HCT116 (cell line): ENCODE measurements at regions not wholly inside any gene's neighbourhood (a gene's known extent, or its start where the extent isn't known, plus 50 kb on each side); places are given as distances from the start of the nearest gene placed in this dataset.

Experiments
- ATAC-seq: fragments of 200-7000 bp; cut with Tn5 transposase; 2 replicates; pipeline ENCODE4 v1.9.1; 2020; ENCODE audit warnings: mild to moderate bottlenecking, moderate library complexity
- BruUV-seq: library from RNA; stranded (reverse); fragments of 400-500 nt; replicated peaks from 2 replicates; lab custom pipeline; 2021; lab: Mats Ljungman, UMichigan
- CTCF ChIA-PET: fragments of 300-600 bp; sonication (Branson Sonifier 250); formaldehyde crosslinking; loops from one replicate; lab custom pipeline; 2021; ENCODE audit warnings: antibody characterized with exemption; lab: Charles Lee
- POLR2A ChIA-PET: fragments of 300-600, 350-600 bp; sonication (Branson Sonifier 250); formaldehyde crosslinking; loops from one replicate; lab custom pipeline; 2021; ENCODE audit warnings: antibody characterized with exemption; lab: Charles Lee
- RAD21 ChIA-PET, 2 experiments: fragments of 300-600 bp; sonication (Branson Sonifier 250); formaldehyde crosslinking; loops; one replicate each; lab custom pipeline; 2023; ENCODE audit warnings: low total read pairs in 2 of 2; ENCODE audit not compliant: uncharacterized antibody in 2 of 2, unreplicated experiment in 2 of 2, low non-redundant PET in 1 of 2; lab: Charles Lee
- DNase-seq: peaks from one replicate; pipeline ENCODE4 v3.0.0-alpha.2; 2010; ENCODE audit warnings: low read depth, low spot score
- H2AFZ ChIP-seq: fragments of 200-600 bp; shearing (Covaris generic), sonication (generic); 2 replicates; pipeline ENCODE4 v1.6.1; 2017; ENCODE audit warnings: low read depth, mixed run types, mixed read lengths, antibody characterized with exemption, low read length; ENCODE audit not compliant: poor library complexity, severe bottlenecking
- H3K27ac ChIP-seq: 2 replicates; pipeline ENCODE4 v1.5.1; 2012; ENCODE audit warnings: low read depth, low read length
- H3K27me3 ChIP-seq: fragments of 200-600 bp; sonication (generic); 2 replicates; pipeline ENCODE4 v1.6.1; 2016; ENCODE audit warnings: mixed run types, low read length, mixed read lengths; ENCODE audit not compliant: insufficient read depth
- H3K36me3 ChIP-seq, 2 experiments: fragments of 200-500 bp in 1 of 2; fragments of 200-600 bp in 1 of 2; sonication (Bioruptor generic) in 1 of 2; sonication (generic) in 1 of 2; 2 replicates each; pipeline versions ENCODE4 v1.5.1 to v1.6.1; 2014 to 2016; ENCODE audit warnings: low read length in 2 of 2, inconsistent platforms in 1 of 2, mixed read lengths in 1 of 2, mixed run types in 1 of 2; ENCODE audit not compliant: insufficient read depth in 2 of 2, control insufficient read depth in 1 of 2
- H3K4me1 ChIP-seq, 2 experiments: fragments of 200-600 bp in 1 of 2; sonication (generic) in 1 of 2; 2 replicates each; pipeline versions ENCODE4 v1.5.1 to v1.6.1; 2012 to 2017; ENCODE audit warnings: low read length in 2 of 2, inconsistent platforms in 1 of 2, mild to moderate bottlenecking in 1 of 2, mixed read lengths in 1 of 2, mixed run types in 1 of 2, moderate library complexity in 1 of 2; ENCODE audit not compliant: insufficient read depth in 2 of 2, control insufficient read depth in 1 of 2
- H3K4me2 ChIP-seq: fragments of 200-600 bp; sonication (generic); 2 replicates; pipeline ENCODE4 v1.6.1; 2017; ENCODE audit warnings: mixed run types, low read length, mixed read lengths
- H3K4me3 ChIP-seq, 2 experiments: fragments of 200-600 bp in 1 of 2; sonication (generic) in 1 of 2; replicated peaks in 1 of 2; 2 replicates each; pipeline ENCODE4 v1.5.1; 2011 to 2016; ENCODE audit warnings: low read length in 2 of 2, control low read depth in 1 of 2, low read depth in 1 of 2, mild to moderate bottlenecking in 1 of 2, mixed read lengths in 1 of 2, mixed run types in 1 of 2
- H3K79me2 ChIP-seq: fragments of 200-600 bp; sonication (generic); 2 replicates; pipeline ENCODE4 v1.6.1; 2017; ENCODE audit warnings: mild to moderate bottlenecking, mixed run types, low read length, moderate library complexity, mixed read lengths; ENCODE audit not compliant: insufficient read depth
- H3K9ac ChIP-seq: fragments of 200-600 bp; sonication (generic); 2 replicates; pipeline ENCODE4 v1.6.1; 2016; ENCODE audit warnings: low read length, mixed read lengths
- H3K9me2 ChIP-seq: fragments of 200-600 bp; sonication (generic), shearing (Covaris generic); 2 replicates; pipeline ENCODE4 v1.6.1; 2017; ENCODE audit warnings: mixed run types, mild to moderate bottlenecking, moderate library complexity; ENCODE audit not compliant: insufficient read depth
- H3K9me3 ChIP-seq, 2 experiments: fragments of 200-500 bp in 1 of 2; fragments of 200-600 bp in 1 of 2; sonication (Bioruptor generic) in 1 of 2; sonication (generic) in 1 of 2; 2 replicates each; pipeline ENCODE4 v1.6.1; 2014 to 2017; ENCODE audit warnings: low read length in 2 of 2, mixed read lengths in 2 of 2, inconsistent platforms in 1 of 2, low read depth in 1 of 2, mild to moderate bottlenecking in 1 of 2, mixed run types in 1 of 2, moderate library complexity in 1 of 2; ENCODE audit not compliant: control insufficient read depth in 1 of 2, insufficient read depth in 1 of 2
- H4K20me1 ChIP-seq: fragments of 200-600 bp; sonication (generic), shearing (Covaris generic); 2 replicates; pipeline ENCODE4 v1.6.1; 2017; ENCODE audit warnings: mixed run types, mild to moderate bottlenecking, moderate library complexity; ENCODE audit not compliant: insufficient read depth
- EGR1 ChIP-seq: IDR thresholded peaks from 2 replicates; pipeline ENCODE4 v1.6.1; 2012; ENCODE audit warnings: low read depth
- ELF1 ChIP-seq: IDR thresholded peaks from 2 replicates; pipeline ENCODE4 v1.6.1; 2012; ENCODE audit warnings: low read depth, borderline replicate concordance
- POLR2A ChIP-seq: IDR thresholded peaks from 2 replicates; pipeline ENCODE4 v1.7.0; 2011; ENCODE audit warnings: borderline replicate concordance; ENCODE audit not compliant: insufficient read depth, insufficient read length; ENCODE audit errors: extremely low read depth
- RAD21 ChIP-seq: IDR thresholded peaks from 2 replicates; pipeline ENCODE4 v1.6.1; 2012; ENCODE audit warnings: low read depth, mild to moderate bottlenecking
- YY1 ChIP-seq: IDR thresholded peaks from 2 replicates; pipeline ENCODE4 v1.6.1; 2011; ENCODE audit warnings: low read length, low read depth, moderate library complexity, mild to moderate bottlenecking; ENCODE audit not compliant: insufficient replicate concordance; ENCODE audit errors: extremely low read depth
- ZBTB33 ChIP-seq: IDR thresholded peaks from 2 replicates; pipeline ENCODE4 v1.6.1; 2011; ENCODE audit warnings: mild to moderate bottlenecking, low read length, moderate library complexity; ENCODE audit not compliant: insufficient replicate concordance; ENCODE audit errors: extremely low read depth
- intact Hi-C: fragments of 100-400 bp; cut with micrococcal nuclease; formaldehyde crosslinking; loops from 2 replicates; pipeline ENCODE4 v1.10.0; 2022
- TF ChIP-seq, protein P1 (sequence below), 3 experiments: fragments of 200-600 bp in 1 of 3; sonication (generic) in 1 of 3; IDR thresholded peaks in 2 of 3; conservative IDR thresholded peaks in 1 of 3; 2 replicates each; pipeline ENCODE4 v1.5.1; 2012 to 2017; ENCODE audit warnings: low read depth in 2 of 3, low read length in 2 of 3, antibody characterized with exemption in 1 of 3, borderline replicate concordance in 1 of 3, control low read depth in 1 of 3, mild to moderate bottlenecking in 1 of 3, mixed read lengths in 1 of 3, mixed run types in 1 of 3, moderate library complexity in 1 of 3; ENCODE audit not compliant: insufficient read depth in 1 of 3

DNA sequence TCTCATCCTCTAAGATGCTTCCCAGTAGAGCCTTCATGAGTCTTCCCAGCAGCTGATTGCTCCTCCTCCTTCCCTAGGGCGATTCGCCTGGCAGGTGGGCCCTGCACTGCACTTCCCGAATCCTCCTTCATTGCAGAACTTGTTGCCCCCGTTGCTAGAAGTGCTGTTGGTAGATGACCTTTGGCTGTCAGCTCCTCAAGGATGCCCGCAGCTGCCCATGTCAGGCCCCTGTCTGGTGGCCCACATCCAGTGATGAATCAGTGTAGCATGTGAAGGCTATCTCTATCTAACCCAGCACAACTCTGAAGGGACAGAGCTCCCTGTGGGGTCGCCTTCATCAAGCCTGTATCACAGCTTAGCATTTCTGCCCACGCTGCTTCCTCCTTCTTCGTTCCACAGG, 52.1 kb upstream of the F3 start:
- ChIA-PET CTCF (no interaction called here), POLR2A (no interaction called here), RAD21 (no interaction called here)
- intact Hi-C loops, result no loop called here
- H3K4me2 ChIP-seq, result no peak overlapping the region
- H3K9ac ChIP-seq, result no peak overlapping the region
- DNase-seq, result no peak
- no peak overlapping the region for H3K27ac ChIP-seq
- no TSS peak for BruUV-seq
- no peaks in the 10 kb centered on the region for H3K27me3 ChIP-seq
- no peak overlapping the region for H2AFZ ChIP-seq
- H4K20me1 ChIP-seq, result no peaks in the 10 kb centered on the region
- TF ChIP-seq YY1 (no peak), EGR1 (no peak)
- TF ChIP-seq, protein P1, sequence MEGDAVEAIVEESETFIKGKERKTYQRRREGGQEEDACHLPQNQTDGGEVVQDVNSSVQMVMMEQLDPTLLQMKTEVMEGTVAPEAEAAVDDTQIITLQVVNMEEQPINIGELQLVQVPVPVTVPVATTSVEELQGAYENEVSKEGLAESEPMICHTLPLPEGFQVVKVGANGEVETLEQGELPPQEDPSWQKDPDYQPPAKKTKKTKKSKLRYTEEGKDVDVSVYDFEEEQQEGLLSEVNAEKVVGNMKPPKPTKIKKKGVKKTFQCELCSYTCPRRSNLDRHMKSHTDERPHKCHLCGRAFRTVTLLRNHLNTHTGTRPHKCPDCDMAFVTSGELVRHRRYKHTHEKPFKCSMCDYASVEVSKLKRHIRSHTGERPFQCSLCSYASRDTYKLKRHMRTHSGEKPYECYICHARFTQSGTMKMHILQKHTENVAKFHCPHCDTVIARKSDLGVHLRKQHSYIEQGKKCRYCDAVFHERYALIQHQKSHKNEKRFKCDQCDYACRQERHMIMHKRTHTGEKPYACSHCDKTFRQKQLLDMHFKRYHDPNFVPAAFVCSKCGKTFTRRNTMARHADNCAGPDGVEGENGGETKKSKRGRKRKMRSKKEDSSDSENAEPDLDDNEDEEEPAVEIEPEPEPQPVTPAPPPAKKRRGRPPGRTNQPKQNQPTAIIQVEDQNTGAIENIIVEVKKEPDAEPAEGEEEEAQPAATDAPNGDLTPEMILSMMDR (IDR thresholded peaks at IDR 0.05 in 2 of 3, conservative IDR thresholded peaks at IDR 0.05 in 1 of 3; ENCODE audit: borderline replicate concordance in 1 of 3, insufficient read depth in 1 of 3, low read depth in 2 of 3, low read length in 2 of 3), result no peak
- TF ChIP-seq, all 23 proteins: peak for 0
- Histone ChIP-seq H3K9me3 (no peaks in the 10 kb centered on the region), H3K36me3 (no peaks in the 10 kb centered on the region), H3K79me2 (no peaks in the 10 kb centered on the region), H3K4me3 (no peak overlapping the region), H3K4me1 (peaks cover 0 to 30% of the 10 kb centered on the region in 2 experiments; a peak in 2 of 4 replicates), H3K9me2 (no peaks in the 10 kb centered on the region)
- ATAC-seq, result no peak

GRCh38 chr1:94592571-94592920, 51.0 kb upstream of the F3 start:
- TF ChIP-seq ZBTB33 (no peak), ELF1 (no peak), RAD21 (no peak), POLR2A (no peak)
- ChIA-PET POLR2A (no interaction called here), RAD21 (no interaction called here), CTCF (no interaction called here)
- ATAC-seq, result no peak
- Histone ChIP-seq H3K79me2 (no peaks in the 10 kb centered on the region), H3K27me3 (no peaks in the 10 kb centered on the region), H3K27ac (no peak overlapping the region), H3K4me2 (no peak overlapping the region), H3K36me3 (no peaks in the 10 kb centered on the region), H3K9me2 (no peaks in the 10 kb centered on the region), H3K9ac (no peak overlapping the region), H3K9me3 (no peaks in the 10 kb centered on the region), H2AFZ (no peak overlapping the region), H3K4me3 (no peak overlapping the region), H4K20me1 (no peaks in the 10 kb centered on the region), H3K4me1 (peaks cover 0 to 27% of the 10 kb centered on the region in 2 experiments; a peak in 2 of 4 replicates)
- no TSS peak for BruUV-seq
- DNase-seq, result no peak
- intact Hi-C loops, result no loop called here
